GM13976 (cell line): ENCODE measurements at regions not wholly inside any gene's neighbourhood (a gene's known extent, or its start where the extent isn't known, plus 50 kb on each side); places are given as distances from the start of the nearest gene placed in this dataset.

ENCODE experiments used
- DNase-seq: peaks from one replicate; pipeline ENCODE4 v3.0.0; 2012; ENCODE audit warnings: low spot score
- in situ Hi-C: fragments of 300-500 bp; cut with MboI; formaldehyde crosslinking; loops from one replicate; pipeline ENCODE4 v1.12.0; 2022; ENCODE audit warnings: low sequenced_read_pairs, mixed read lengths, inconsistent platforms; ENCODE audit not compliant: unreplicated experiment
- TF ChIP-seq, protein P1 (sequence below): IDR thresholded peaks from 2 replicates; pipeline ENCODE4 v1.5.1; 2012; ENCODE audit warnings: borderline replicate concordance, mild to moderate bottlenecking; ENCODE audit not compliant: insufficient read depth; ENCODE audit errors: extremely low read depth, missing control alignments, control extremely low read depth

GRCh38 chr5:104237586-104237985 is 675.0 kb upstream of the NUDT12 start:
- in situ Hi-C loops, result no loop called here
- DNase-seq, result no peak
- TF ChIP-seq, protein P1, sequence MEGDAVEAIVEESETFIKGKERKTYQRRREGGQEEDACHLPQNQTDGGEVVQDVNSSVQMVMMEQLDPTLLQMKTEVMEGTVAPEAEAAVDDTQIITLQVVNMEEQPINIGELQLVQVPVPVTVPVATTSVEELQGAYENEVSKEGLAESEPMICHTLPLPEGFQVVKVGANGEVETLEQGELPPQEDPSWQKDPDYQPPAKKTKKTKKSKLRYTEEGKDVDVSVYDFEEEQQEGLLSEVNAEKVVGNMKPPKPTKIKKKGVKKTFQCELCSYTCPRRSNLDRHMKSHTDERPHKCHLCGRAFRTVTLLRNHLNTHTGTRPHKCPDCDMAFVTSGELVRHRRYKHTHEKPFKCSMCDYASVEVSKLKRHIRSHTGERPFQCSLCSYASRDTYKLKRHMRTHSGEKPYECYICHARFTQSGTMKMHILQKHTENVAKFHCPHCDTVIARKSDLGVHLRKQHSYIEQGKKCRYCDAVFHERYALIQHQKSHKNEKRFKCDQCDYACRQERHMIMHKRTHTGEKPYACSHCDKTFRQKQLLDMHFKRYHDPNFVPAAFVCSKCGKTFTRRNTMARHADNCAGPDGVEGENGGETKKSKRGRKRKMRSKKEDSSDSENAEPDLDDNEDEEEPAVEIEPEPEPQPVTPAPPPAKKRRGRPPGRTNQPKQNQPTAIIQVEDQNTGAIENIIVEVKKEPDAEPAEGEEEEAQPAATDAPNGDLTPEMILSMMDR, result no peak

- TF ChIP-seq, protein P1, result no peak
- in situ Hi-C loops, result no loop called here
- no peak for DNase-seq
These were observed 661.5 kb upstream of the NUDT12 start for GRCh38 chr5:104223885-104224773.

- in situ Hi-C loops, result no loop called here
- no peak for DNase-seq
- TF ChIP-seq, protein P1, result no peak
These were observed 655.6 kb upstream of the NUDT12 start for GRCh38 chr5:104218200-104218599.

GRCh38 chr5:104213216-104213615 is 650.6 kb upstream of the NUDT12 start:
- no peak for DNase-seq
- in situ Hi-C loops, result no loop called here
- TF ChIP-seq, protein P1, result no peak

DNA sequence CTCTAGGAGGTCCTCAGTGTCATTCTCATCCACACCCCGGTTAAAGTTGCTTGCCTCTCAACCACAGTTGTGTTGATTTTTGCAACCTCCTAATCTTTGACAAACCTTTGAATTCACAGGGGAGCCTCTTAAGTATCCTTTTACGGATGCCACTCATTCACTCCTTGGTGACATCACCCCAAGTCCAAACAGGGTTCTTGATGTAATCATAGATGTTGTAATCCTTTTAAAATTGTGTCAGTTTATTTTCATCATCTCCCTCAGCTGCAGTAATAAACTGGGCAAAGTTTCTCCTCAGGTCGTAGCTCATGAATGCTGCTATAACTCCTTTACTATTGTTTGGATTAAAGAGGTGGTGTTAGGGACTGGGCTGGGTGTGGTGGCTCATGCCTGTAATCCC is 637.2 kb upstream of the NUDT12 start:
- DNase-seq, result no peak
- in situ Hi-C loops, result loop anchor here (25.0 kb wide), 1 partner anchor 387 kb away; no protein-coding TSS in a partner anchor
- TF ChIP-seq, protein P1, result no peak

- no peak for DNase-seq
- in situ Hi-C loops, result loop anchor here (25.0 kb wide), 1 partner anchor 386 kb away; no protein-coding TSS in a partner anchor
- TF ChIP-seq, protein P1, result no peak
These were observed 635.6 kb upstream of the NUDT12 start for GRCh38 chr5:104198156-104198555.
